ENCODE measurements at regions not wholly inside any gene's neighbourhood (a gene's known extent, or its start where the extent isn't known, plus 50 kb on each side); places are given as distances from the start of the nearest gene placed in this dataset.

DNA sequence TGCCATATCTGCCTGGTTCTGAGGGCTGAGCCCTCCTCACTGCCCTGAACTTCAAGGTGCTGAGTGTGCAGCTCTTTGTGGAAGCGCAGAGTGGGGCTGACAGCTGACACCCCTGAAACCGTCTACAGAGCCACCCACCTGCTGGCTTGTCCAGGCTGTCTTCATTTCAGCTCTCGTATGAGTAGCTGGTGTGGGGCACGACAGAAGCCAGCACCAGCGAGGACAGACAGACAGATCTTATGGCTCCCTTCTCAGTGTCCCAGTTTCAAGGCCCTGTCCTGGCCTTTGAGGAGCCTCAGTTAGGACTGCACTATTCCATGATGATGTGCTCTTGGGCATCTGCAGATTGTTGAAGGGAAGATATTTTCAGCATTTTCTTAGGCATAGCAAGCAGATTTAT is 287.1 kb downstream of the SLC4A3 start:
- Histone ChIP-seq H3K4me1 (replicated peaks in 1 of 2) (no peaks in the 10 kb centered on the region), H3K4me3 (no peak overlapping the region), H3K27me3 (no peaks in the 10 kb centered on the region), H3K27ac (no peak overlapping the region), H3K9me3 (replicated peaks in 1 of 3) (no peaks in the 10 kb centered on the region), H3K36me3 (replicated peaks in 1 of 2) (no peaks in the 10 kb centered on the region)
- intact Hi-C loops (cut with DNase I) = no loop called here
- no peak for DNase-seq
- WGBS, 4 donors = 84 to 89% (median 88%) methylated on average over 2 to 5 of the region's 5 CpGs
- TF ChIP-seq, protein P1, sequence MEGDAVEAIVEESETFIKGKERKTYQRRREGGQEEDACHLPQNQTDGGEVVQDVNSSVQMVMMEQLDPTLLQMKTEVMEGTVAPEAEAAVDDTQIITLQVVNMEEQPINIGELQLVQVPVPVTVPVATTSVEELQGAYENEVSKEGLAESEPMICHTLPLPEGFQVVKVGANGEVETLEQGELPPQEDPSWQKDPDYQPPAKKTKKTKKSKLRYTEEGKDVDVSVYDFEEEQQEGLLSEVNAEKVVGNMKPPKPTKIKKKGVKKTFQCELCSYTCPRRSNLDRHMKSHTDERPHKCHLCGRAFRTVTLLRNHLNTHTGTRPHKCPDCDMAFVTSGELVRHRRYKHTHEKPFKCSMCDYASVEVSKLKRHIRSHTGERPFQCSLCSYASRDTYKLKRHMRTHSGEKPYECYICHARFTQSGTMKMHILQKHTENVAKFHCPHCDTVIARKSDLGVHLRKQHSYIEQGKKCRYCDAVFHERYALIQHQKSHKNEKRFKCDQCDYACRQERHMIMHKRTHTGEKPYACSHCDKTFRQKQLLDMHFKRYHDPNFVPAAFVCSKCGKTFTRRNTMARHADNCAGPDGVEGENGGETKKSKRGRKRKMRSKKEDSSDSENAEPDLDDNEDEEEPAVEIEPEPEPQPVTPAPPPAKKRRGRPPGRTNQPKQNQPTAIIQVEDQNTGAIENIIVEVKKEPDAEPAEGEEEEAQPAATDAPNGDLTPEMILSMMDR (IDR thresholded peaks at IDR 0.05) = no peak
- TF ChIP-seq POLR2A (IDR thresholded peaks at IDR 0.05) = no peak

- 84 to 92% (median 88%) methylated on average over 6 of the region's 6 CpGs for WGBS, 4 donors
- no peaks in the 10 kb centered on the region for H3K9me3 ChIP-seq (replicated peaks in 1 of 3)
- H3K27me3 ChIP-seq = no peaks in the 10 kb centered on the region
- no peaks in the 10 kb centered on the region for H3K4me1 ChIP-seq (replicated peaks in 1 of 2)
- no peak overlapping the region for H3K27ac ChIP-seq
- no peaks in the 10 kb centered on the region for H3K36me3 ChIP-seq (replicated peaks in 1 of 2)
- TF ChIP-seq POLR2A (IDR thresholded peaks at IDR 0.05) = no peak
- TF ChIP-seq, protein P1 (IDR thresholded peaks at IDR 0.05) = no peak
- intact Hi-C loops (cut with DNase I) = no loop called here
- H3K4me3 ChIP-seq = no peak overlapping the region
- no peak for DNase-seq
Measured at GRCh38 chr2:219916281-219916680, 288.9 kb downstream of the SLC4A3 start.

- Histone ChIP-seq H3K36me3 (replicated peaks in 1 of 2) (no peaks in the 10 kb centered on the region), H3K9me3 (replicated peaks in 1 of 3) (no peaks in the 10 kb centered on the region), H3K27ac (no peak overlapping the region), H3K4me1 (replicated peaks in 1 of 2) (no peaks in the 10 kb centered on the region), H3K27me3 (no peaks in the 10 kb centered on the region), H3K4me3 (no peak overlapping the region)
- intact Hi-C loops (cut with DNase I) = no loop called here
- 69 to 85% (median 75%) methylated on average over 3 of the region's 3 CpGs for WGBS, 4 donors
- DNase-seq = no peak
- TF ChIP-seq, protein P1 (IDR thresholded peaks at IDR 0.05) = no peak
- TF ChIP-seq POLR2A (IDR thresholded peaks at IDR 0.05) = no peak
Measured at GRCh38 chr2:219916726-219917440, 289.5 kb downstream of the SLC4A3 start.

DNA sequence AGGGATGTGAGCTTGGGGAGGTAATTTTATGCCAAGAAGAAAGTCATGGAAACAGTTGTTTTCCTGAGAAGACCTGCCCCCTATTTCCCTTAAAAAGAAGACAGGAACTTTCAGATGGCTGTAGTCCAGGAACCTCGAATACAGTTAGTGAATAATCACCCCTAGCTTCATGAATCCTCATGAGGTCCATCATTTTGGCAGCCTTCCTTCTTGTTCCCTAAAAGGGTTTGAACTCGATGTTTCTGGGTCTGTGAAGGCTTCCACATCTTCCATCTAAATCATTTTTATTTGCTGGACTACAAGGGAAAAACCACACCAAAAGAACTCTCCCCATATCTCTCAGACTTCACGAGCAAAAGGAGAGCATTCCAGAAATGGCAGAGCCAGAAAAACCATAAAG is 290.8 kb downstream of the SLC4A3 start:
- no peak for TF ChIP-seq POLR2A (IDR thresholded peaks at IDR 0.05)
- TF ChIP-seq, protein P1 (IDR thresholded peaks at IDR 0.05) = no peak
- no peak overlapping the region for H3K27ac ChIP-seq
- intact Hi-C loops (cut with DNase I) = no loop called here
- no peak for DNase-seq
- H3K4me3 ChIP-seq = no peak overlapping the region
- WGBS, 4 donors = 46 to 76% (median 54%) methylated on average over 3 of the region's 3 CpGs
- H3K27me3 ChIP-seq = no peaks in the 10 kb centered on the region
- no peaks in the 10 kb centered on the region for H3K9me3 ChIP-seq (replicated peaks in 1 of 3)
- no peaks in the 10 kb centered on the region for H3K36me3 ChIP-seq (replicated peaks in 1 of 2)
- no peaks in the 10 kb centered on the region for H3K4me1 ChIP-seq (replicated peaks in 1 of 2)
